GM12878 (cell line): ENCODE measurements at regions not wholly inside any gene's neighbourhood (a gene's known extent, or its start where the extent isn't known, plus 50 kb on each side); places are given as distances from the start of the nearest gene placed in this dataset.

ENCODE experiments used
- EP300 ChIP-seq, 2 experiments: fragments of 150-350 bp in 1 of 2; IDR thresholded peaks; 2 replicates each; pipeline ENCODE4 v1.6.1; 2011 to 2012; ENCODE audit warnings: low read depth in 2 of 2, low read length in 2 of 2, borderline replicate concordance in 1 of 2, improper control_type of control experiment in 1 of 2, inconsistent platforms in 1 of 2; ENCODE audit not compliant: control insufficient read depth in 1 of 2
- ETV6 ChIP-seq, 2 experiments: fragments of 450-650 bp in 1 of 2; IDR thresholded peaks in 1 of 2; conservative IDR thresholded peaks in 1 of 2; 2 replicates each; pipeline ENCODE4 v1.6.1; 2014; ENCODE audit warnings: antibody characterized with exemption in 1 of 2, borderline replicate concordance in 1 of 2, low read depth in 1 of 2, mild to moderate bottlenecking in 1 of 2, moderate library complexity in 1 of 2
- EZH2 ChIP-seq: IDR thresholded peaks from 2 replicates; pipeline ENCODE4 v1.6.1; 2012; ENCODE audit warnings: low read depth, mild to moderate bottlenecking, control low read depth, inconsistent platforms, low read length, borderline replicate concordance; ENCODE audit not compliant: control insufficient read depth
- KAT2A ChIP-seq: conservative IDR thresholded peaks from 2 replicates; pipeline ENCODE4 v1.6.1; 2011; ENCODE audit warnings: low read depth, low read length; ENCODE audit not compliant: control insufficient read depth
- MEF2A ChIP-seq: IDR thresholded peaks from 2 replicates; pipeline ENCODE4 v1.6.1; 2011; ENCODE audit warnings: low read depth, mild to moderate bottlenecking, low read length, moderate library complexity; ENCODE audit not compliant: insufficient read depth
- NFIC ChIP-seq: IDR thresholded peaks from 2 replicates; pipeline ENCODE4 v1.6.1; 2012; ENCODE audit warnings: low read depth, mild to moderate bottlenecking, inconsistent platforms, low read length, moderate library complexity
- POLR2AphosphoS5 ChIP-seq: IDR thresholded peaks from 2 replicates; pipeline ENCODE4 v1.6.1; 2011; ENCODE audit warnings: mild to moderate bottlenecking, low read length, inconsistent platforms
- RCOR1 ChIP-seq: conservative IDR thresholded peaks from 2 replicates; pipeline ENCODE4 v1.6.1; 2012; ENCODE audit warnings: low read depth, low read length, improper control_type of control experiment
- SP1 ChIP-seq: IDR thresholded peaks from one replicate; pipeline ENCODE4 v1.6.1; 2011; ENCODE audit warnings: low read depth, low read length
- STAT1 ChIP-seq: fragments of 450-650 bp; conservative IDR thresholded peaks from 2 replicates; pipeline ENCODE4 v1.6.1; 2014; ENCODE audit warnings: antibody characterized with exemption, mild to moderate bottlenecking
- ZSCAN29 ChIP-seq: fragments of 450-650 bp; IDR thresholded peaks from 2 replicates; pipeline ENCODE4 v1.6.1; 2017; ENCODE audit warnings: mild to moderate bottlenecking, moderate library complexity
- TF ChIP-seq, protein P1 (sequence below), 3 experiments: IDR thresholded peaks in 2 of 3; conservative IDR thresholded peaks in 1 of 3; 2 replicates each; pipeline ENCODE4 v1.5.1; 2011; ENCODE audit warnings: low read depth in 3 of 3, low read length in 3 of 3, mild to moderate bottlenecking in 3 of 3, control low read depth in 2 of 3, moderate library complexity in 2 of 3, inconsistent platforms in 1 of 3, mixed read lengths in 1 of 3; ENCODE audit not compliant: control insufficient read depth in 2 of 3, insufficient read depth in 1 of 3; ENCODE audit errors: extremely low read depth in 1 of 3
- TF ChIP-seq, protein P2 (sequence below): IDR thresholded peaks from 2 replicates; pipeline ENCODE4 v1.6.1; 2011; ENCODE audit warnings: borderline replicate concordance, low read depth, mild to moderate bottlenecking, moderate library complexity, low read length; ENCODE audit not compliant: insufficient read depth, poor library complexity, severe bottlenecking
- TF ChIP-seq, protein P3 (sequence below): fragments of 450-650 bp; IDR thresholded peaks from 2 replicates; pipeline ENCODE4 v1.6.1; 2016; ENCODE audit warnings: mild to moderate bottlenecking, moderate library complexity, borderline replicate concordance

DNA sequence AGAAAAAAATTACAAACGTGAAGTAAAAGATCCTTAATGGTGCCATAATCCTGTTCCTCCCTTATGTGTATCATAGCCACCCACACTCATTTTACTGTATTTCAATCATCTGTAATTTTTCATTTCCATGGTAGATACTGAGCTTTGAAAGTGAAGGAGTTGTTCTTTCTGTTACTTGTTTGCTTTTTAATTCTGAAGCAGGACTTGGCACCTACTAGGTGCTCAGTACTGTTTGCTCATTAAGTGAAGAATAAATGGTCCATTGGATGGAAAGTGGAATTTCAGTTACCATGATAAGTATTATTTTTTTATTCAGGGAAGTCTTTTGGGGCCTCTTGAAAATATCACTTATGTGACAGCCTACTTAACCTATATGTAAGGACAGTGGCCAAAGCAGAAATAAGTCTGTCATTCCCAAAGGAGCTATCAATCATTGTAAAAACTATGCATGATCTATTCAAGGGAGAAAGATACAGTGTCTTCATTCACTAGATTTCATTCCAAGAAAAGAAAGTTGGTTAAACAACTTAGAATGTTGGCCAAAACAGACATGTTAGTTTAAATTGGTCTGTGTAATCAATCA, 1244.4 kb upstream of the SEL1L start:
- TF ChIP-seq, protein P1, sequence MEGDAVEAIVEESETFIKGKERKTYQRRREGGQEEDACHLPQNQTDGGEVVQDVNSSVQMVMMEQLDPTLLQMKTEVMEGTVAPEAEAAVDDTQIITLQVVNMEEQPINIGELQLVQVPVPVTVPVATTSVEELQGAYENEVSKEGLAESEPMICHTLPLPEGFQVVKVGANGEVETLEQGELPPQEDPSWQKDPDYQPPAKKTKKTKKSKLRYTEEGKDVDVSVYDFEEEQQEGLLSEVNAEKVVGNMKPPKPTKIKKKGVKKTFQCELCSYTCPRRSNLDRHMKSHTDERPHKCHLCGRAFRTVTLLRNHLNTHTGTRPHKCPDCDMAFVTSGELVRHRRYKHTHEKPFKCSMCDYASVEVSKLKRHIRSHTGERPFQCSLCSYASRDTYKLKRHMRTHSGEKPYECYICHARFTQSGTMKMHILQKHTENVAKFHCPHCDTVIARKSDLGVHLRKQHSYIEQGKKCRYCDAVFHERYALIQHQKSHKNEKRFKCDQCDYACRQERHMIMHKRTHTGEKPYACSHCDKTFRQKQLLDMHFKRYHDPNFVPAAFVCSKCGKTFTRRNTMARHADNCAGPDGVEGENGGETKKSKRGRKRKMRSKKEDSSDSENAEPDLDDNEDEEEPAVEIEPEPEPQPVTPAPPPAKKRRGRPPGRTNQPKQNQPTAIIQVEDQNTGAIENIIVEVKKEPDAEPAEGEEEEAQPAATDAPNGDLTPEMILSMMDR (IDR thresholded peaks at IDR 0.05 in 2 of 3, conservative IDR thresholded peaks at IDR 0.05 in 1 of 3; ENCODE audit: control insufficient read depth in 2 of 3, extremely low read depth in 1 of 3, insufficient read depth in 1 of 3, low read depth in 3 of 3, low read length in 3 of 3): no peak
- no peak for TF ChIP-seq EP300 (IDR thresholded peaks at IDR 0.05; ENCODE audit: borderline replicate concordance in 1 of 2, control insufficient read depth in 1 of 2, low read depth in 2 of 2, low read length in 2 of 2)
- no peak for TF ChIP-seq MEF2A
- TF ChIP-seq, protein P2, sequence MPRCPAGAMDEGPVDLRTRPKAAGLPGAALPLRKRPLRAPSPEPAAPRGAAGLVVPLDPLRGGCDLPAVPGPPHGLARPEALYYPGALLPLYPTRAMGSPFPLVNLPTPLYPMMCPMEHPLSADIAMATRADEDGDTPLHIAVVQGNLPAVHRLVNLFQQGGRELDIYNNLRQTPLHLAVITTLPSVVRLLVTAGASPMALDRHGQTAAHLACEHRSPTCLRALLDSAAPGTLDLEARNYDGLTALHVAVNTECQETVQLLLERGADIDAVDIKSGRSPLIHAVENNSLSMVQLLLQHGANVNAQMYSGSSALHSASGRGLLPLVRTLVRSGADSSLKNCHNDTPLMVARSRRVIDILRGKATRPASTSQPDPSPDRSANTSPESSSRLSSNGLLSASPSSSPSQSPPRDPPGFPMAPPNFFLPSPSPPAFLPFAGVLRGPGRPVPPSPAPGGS: no peak
- TF ChIP-seq ZSCAN29: no peak
- TF ChIP-seq KAT2A: no peak
- TF ChIP-seq ETV6 (conservative IDR thresholded peaks at IDR 0.05 in 1 of 2, IDR thresholded peaks at IDR 0.05 in 1 of 2; ENCODE audit: borderline replicate concordance in 1 of 2, low read depth in 1 of 2): no peak
- TF ChIP-seq POLR2AphosphoS5: no peak
- no peak for TF ChIP-seq EZH2
- TF ChIP-seq, protein P3, sequence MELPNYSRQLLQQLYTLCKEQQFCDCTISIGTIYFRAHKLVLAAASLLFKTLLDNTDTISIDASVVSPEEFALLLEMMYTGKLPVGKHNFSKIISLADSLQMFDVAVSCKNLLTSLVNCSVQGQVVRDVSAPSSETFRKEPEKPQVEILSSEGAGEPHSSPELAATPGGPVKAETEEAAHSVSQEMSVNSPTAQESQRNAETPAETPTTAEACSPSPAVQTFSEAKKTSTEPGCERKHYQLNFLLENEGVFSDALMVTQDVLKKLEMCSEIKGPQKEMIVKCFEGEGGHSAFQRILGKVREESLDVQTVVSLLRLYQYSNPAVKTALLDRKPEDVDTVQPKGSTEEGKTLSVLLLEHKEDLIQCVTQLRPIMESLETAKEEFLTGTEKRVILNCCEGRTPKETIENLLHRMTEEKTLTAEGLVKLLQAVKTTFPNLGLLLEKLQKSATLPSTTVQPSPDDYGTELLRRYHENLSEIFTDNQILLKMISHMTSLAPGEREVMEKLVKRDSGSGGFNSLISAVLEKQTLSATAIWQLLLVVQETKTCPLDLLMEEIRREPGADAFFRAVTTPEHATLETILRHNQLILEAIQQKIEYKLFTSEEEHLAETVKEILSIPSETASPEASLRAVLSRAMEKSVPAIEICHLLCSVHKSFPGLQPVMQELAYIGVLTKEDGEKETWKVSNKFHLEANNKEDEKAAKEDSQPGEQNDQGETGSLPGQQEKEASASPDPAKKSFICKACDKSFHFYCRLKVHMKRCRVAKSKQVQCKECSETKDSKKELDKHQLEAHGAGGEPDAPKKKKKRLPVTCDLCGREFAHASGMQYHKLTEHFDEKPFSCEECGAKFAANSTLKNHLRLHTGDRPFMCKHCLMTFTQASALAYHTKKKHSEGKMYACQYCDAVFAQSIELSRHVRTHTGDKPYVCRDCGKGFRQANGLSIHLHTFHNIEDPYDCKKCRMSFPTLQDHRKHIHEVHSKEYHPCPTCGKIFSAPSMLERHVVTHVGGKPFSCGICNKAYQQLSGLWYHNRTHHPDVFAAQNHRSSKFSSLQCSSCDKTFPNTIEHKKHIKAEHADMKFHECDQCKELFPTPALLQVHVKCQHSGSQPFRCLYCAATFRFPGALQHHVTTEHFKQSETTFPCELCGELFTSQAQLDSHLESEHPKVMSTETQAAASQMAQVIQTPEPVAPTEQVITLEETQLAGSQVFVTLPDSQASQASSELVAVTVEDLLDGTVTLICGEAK: no peak
- no peak for TF ChIP-seq SP1
- no peak for TF ChIP-seq NFIC
- no peak for TF ChIP-seq STAT1
- no peak for TF ChIP-seq RCOR1
